ENCODE measurements at regions not wholly inside any gene's neighbourhood (a gene's known extent, or its start where the extent isn't known, plus 50 kb on each side); places are given as distances from the start of the nearest gene placed in this dataset.

GRCh38 chr16:85288341-85288868 is 176.1 kb upstream of the CIBAR2 start:
- Mint-ChIP-seq H3K4me3 (no peak overlapping the region), H3K27ac (no peak overlapping the region), H3K27me3 (ENCODE audit: low read depth, poor library complexity) (peaks cover 47% of the 10 kb centered on the region), H3K9me3 (no peaks in the 10 kb centered on the region), H3K4me1 (peaks cover 47% of the 10 kb centered on the region), H3K36me3 (ENCODE audit: low read depth) (no peaks in the 10 kb centered on the region)
- TF ChIP-seq CTCF (IDR thresholded peaks at IDR 0.05), result no peak
- DNase-seq, result no peak

GRCh38 chr16:85288869-85289660 is 176.8 kb upstream of the CIBAR2 start:
- H3K4me3 Mint-ChIP-seq, result no peak overlapping the region
- no peak for DNase-seq
- no peak for TF ChIP-seq CTCF (IDR thresholded peaks at IDR 0.05)
- H3K4me1 Mint-ChIP-seq, result peaks cover 44% of the 10 kb centered on the region
- H3K27ac Mint-ChIP-seq, result no peak overlapping the region
- H3K36me3 Mint-ChIP-seq (ENCODE audit: low read depth), result no peaks in the 10 kb centered on the region
- no peaks in the 10 kb centered on the region for H3K9me3 Mint-ChIP-seq
- peaks cover 53% of the 10 kb centered on the region for H3K27me3 Mint-ChIP-seq (ENCODE audit: low read depth, poor library complexity)

- Mint-ChIP-seq H3K9me3 (no peaks in the 10 kb centered on the region), H3K27me3 (ENCODE audit: low read depth, poor library complexity) (peaks cover 56% of the 10 kb centered on the region)
Observed at GRCh38 chr16:85289760-85290625, 177.7 kb upstream of the CIBAR2 start.

GRCh38 chr16:85290626-85291301 is 178.5 kb upstream of the CIBAR2 start:
- H3K36me3 Mint-ChIP-seq (ENCODE audit: low read depth), result no peaks in the 10 kb centered on the region

More at GRCh38 chr16:85289760-85290625, 177.7 kb upstream of the CIBAR2 start:
- peaks cover 39% of the 10 kb centered on the region for H3K4me1 Mint-ChIP-seq
- H3K4me3 Mint-ChIP-seq, result no peak overlapping the region
- no peak overlapping the region for H3K27ac Mint-ChIP-seq
- no peak for DNase-seq
- TF ChIP-seq CTCF (IDR thresholded peaks at IDR 0.05), result no peak
- no peaks in the 10 kb centered on the region for H3K36me3 Mint-ChIP-seq (ENCODE audit: low read depth)

More at GRCh38 chr16:85290626-85291301, 178.5 kb upstream of the CIBAR2 start:
- Mint-ChIP-seq H3K9me3 (no peaks in the 10 kb centered on the region), H3K4me3 (no peak overlapping the region), H3K4me1 (peaks cover 42% of the 10 kb centered on the region), H3K27me3 (ENCODE audit: low read depth, poor library complexity) (peaks cover 59% of the 10 kb centered on the region), H3K27ac (no peak overlapping the region)
- TF ChIP-seq CTCF (IDR thresholded peaks at IDR 0.05), result no peak
- no peak for DNase-seq

Data from nephron progenitor cell (in vitro differentiated cells).